ENCODE measurements at regions not wholly inside any gene's neighbourhood (a gene's known extent, or its start where the extent isn't known, plus 50 kb on each side); places are given as distances from the start of the nearest gene placed in this dataset.
"Not testable (repeated sequence)": the region's sequence is repeated elsewhere in the genome, so short reads cannot be mapped to it uniquely, and the experiment has no call there.

- H3K4me3 ChIP-seq (ENCODE audit: low read depth, low read length): peak overlapping the region; percentile 6
- no peak for DNase-seq (ENCODE audit: low read depth)
- TF ChIP-seq CTCF (conservative IDR thresholded peaks at IDR 0.05; ENCODE audit: low read depth, low read length): no peak
Observed at GRCh38 chr3:34483311-34483887, 685.0 kb downstream of the PDCD6IP start.

- TF ChIP-seq CTCF (conservative IDR thresholded peaks at IDR 0.05; ENCODE audit: low read depth, low read length): no peak
- DNase-seq (ENCODE audit: low read depth): no peak
Observed at GRCh38 chr3:34504366-34504765, 705.9 kb downstream of the PDCD6IP start.

GRCh38 chr3:34504775-34505174 lies 706.3 kb downstream of the PDCD6IP start:
- TF ChIP-seq CTCF (conservative IDR thresholded peaks at IDR 0.05; ENCODE audit: low read depth, low read length): no peak
- H3K4me3 ChIP-seq (ENCODE audit: low read depth, low read length): no peak overlapping the region
- DNase-seq (ENCODE audit: low read depth): no peak

More at GRCh38 chr3:34504366-34504765, 705.9 kb downstream of the PDCD6IP start:
- H3K4me3 ChIP-seq (ENCODE audit: low read depth, low read length): no peak overlapping the region

GRCh38 chr3:34508732-34509131 lies 710.3 kb downstream of the PDCD6IP start:
- no peak for TF ChIP-seq CTCF (conservative IDR thresholded peaks at IDR 0.05; ENCODE audit: low read depth, low read length)
- H3K4me3 ChIP-seq (ENCODE audit: low read depth, low read length): no peak overlapping the region
- DNase-seq (ENCODE audit: low read depth): no peak

GRCh38 chr3:34511891-34512290 lies 713.5 kb downstream of the PDCD6IP start:
- DNase-seq (ENCODE audit: low read depth): no peak
- TF ChIP-seq CTCF (conservative IDR thresholded peaks at IDR 0.05; ENCODE audit: low read depth, low read length): no peak
- H3K4me3 ChIP-seq (ENCODE audit: low read depth, low read length): no peak overlapping the region

GRCh38 chr3:34519008-34519407 lies 720.6 kb downstream of the PDCD6IP start:
- not testable (repeated sequence) for H3K4me3 ChIP-seq (ENCODE audit: low read depth, low read length); DNase-seq (ENCODE audit: low read depth)

- no peak for TF ChIP-seq CTCF (conservative IDR thresholded peaks at IDR 0.05; ENCODE audit: low read depth, low read length)
Observed at GRCh38 chr3:34531156-34531555, 732.7 kb downstream of the PDCD6IP start.

More at GRCh38 chr3:34531156-34531555, 732.7 kb downstream of the PDCD6IP start:
- no peak for DNase-seq (ENCODE audit: low read depth)
- H3K4me3 ChIP-seq (ENCODE audit: low read depth, low read length): no peak overlapping the region
